Mammary epithelial cell (primary cell): ENCODE measurements at regions not wholly inside any gene's neighbourhood (a gene's known extent, or its start where the extent isn't known, plus 50 kb on each side); places are given as distances from the start of the nearest gene placed in this dataset.

ENCODE experiments used
- CTCF ChIP-seq, 2 donors: IDR thresholded peaks in 1 of 2; conservative IDR thresholded peaks in 1 of 2; 2 replicates each; pipeline ENCODE4 v1.5.1; 2011 to 2012; ENCODE audit warnings: inconsistent platforms in 2 of 2, low read length in 2 of 2, mild to moderate bottlenecking in 2 of 2, control low read depth in 1 of 2, low read depth in 1 of 2; ENCODE audit not compliant: insufficient read depth in 1 of 2; ENCODE audit errors: extremely low read depth in 1 of 2
- EZH2 ChIP-seq: IDR thresholded peaks from 2 replicates; pipeline ENCODE4 v1.6.1; 2012; ENCODE audit warnings: low read length, inconsistent platforms, borderline replicate concordance

GRCh38 chr2:147013696-147014392 lies 831.0 kb upstream of the ACVR2A start:
- TF ChIP-seq CTCF (conservative IDR thresholded peaks at IDR 0.05 in 1 of 2, IDR thresholded peaks at IDR 0.05 in 1 of 2; ENCODE audit: extremely low read depth in 1 of 2, insufficient read depth in 1 of 2, low read depth in 1 of 2, low read length in 2 of 2): no peak
- TF ChIP-seq EZH2: no peak
